Neuronal stem cell (in vitro differentiated cells): ENCODE measurements at regions not wholly inside any gene's neighbourhood (a gene's known extent, or its start where the extent isn't known, plus 50 kb on each side); places are given as distances from the start of the nearest gene placed in this dataset.

Experiments used
- DNase-seq: peaks from one replicate; pipeline ENCODE4 v3.0.0-alpha.2; 2013; ENCODE audit warnings: low spot score
- H2AFZ ChIP-seq: one replicate; pipeline ENCODE4 v1.6.1; 2013; ENCODE audit warnings: mild to moderate bottlenecking, low read length, inconsistent platforms
- H2AK5ac ChIP-seq: 2 replicates; pipeline ENCODE4 v1.6.1; 2013; ENCODE audit warnings: low read depth, mild to moderate bottlenecking, inconsistent platforms, low read length, moderate library complexity, mixed read lengths
- H2BK120ac ChIP-seq: 2 replicates; pipeline ENCODE4 v1.6.1; 2013; ENCODE audit warnings: low read depth, mild to moderate bottlenecking, inconsistent platforms, low read length, moderate library complexity, mixed read lengths
- H2BK12ac ChIP-seq: one replicate; pipeline ENCODE4 v1.6.1; 2013; ENCODE audit warnings: low read length, inconsistent platforms
- H2BK15ac ChIP-seq: 2 replicates; pipeline ENCODE4 v1.6.1; 2013; ENCODE audit warnings: mild to moderate bottlenecking, low read length, inconsistent platforms, mixed read lengths
- H2BK5ac ChIP-seq: one replicate; pipeline ENCODE4 v1.6.1; 2013; ENCODE audit warnings: inconsistent platforms, mild to moderate bottlenecking, low read length, moderate library complexity
- H3K14ac ChIP-seq: one replicate; pipeline ENCODE4 v1.6.1; 2013; ENCODE audit warnings: low read length, inconsistent platforms
- H3K18ac ChIP-seq: 2 replicates; pipeline ENCODE4 v1.6.1; 2013; ENCODE audit warnings: low read length, inconsistent platforms
- H3K23ac ChIP-seq: 2 replicates; pipeline ENCODE4 v1.6.1; 2013; ENCODE audit warnings: low read depth, mild to moderate bottlenecking, mixed read lengths, low read length, inconsistent platforms; ENCODE audit not compliant: poor library complexity
- H3K27ac ChIP-seq: replicated peaks from 3 replicates; pipeline ENCODE4 v1.5.1; 2013; ENCODE audit warnings: low read length, inconsistent platforms
- H3K27me3 ChIP-seq, 3 experiments: 2 replicates each; pipeline ENCODE4 v1.6.1; 2013; ENCODE audit warnings: low read length in 3 of 3, mild to moderate bottlenecking in 2 of 3, inconsistent platforms in 1 of 3, low read depth in 1 of 3, mixed read lengths in 1 of 3, moderate library complexity in 1 of 3; ENCODE audit not compliant: control insufficient read depth in 3 of 3, insufficient read depth in 3 of 3
- H3K36me3 ChIP-seq, 2 donors: replicated peaks in 1 of 2; 2 replicates each; pipeline ENCODE4 v1.6.1; 2013; ENCODE audit warnings: low read length in 2 of 2; ENCODE audit not compliant: control insufficient read depth in 2 of 2, insufficient read depth in 2 of 2
- H3K4ac ChIP-seq: 2 replicates; pipeline ENCODE4 v1.6.1; 2013; ENCODE audit warnings: inconsistent platforms, mild to moderate bottlenecking, low read length, moderate library complexity
- H3K4me1 ChIP-seq, 2 donors: 1 replicate in 1 of 2; 2 replicates in 1 of 2; pipeline ENCODE4 v1.6.1; 2013; ENCODE audit warnings: low read length in 2 of 2, low read depth in 1 of 2; ENCODE audit not compliant: control insufficient read depth in 2 of 2, insufficient read depth in 1 of 2
- H3K4me2 ChIP-seq: one replicate; pipeline ENCODE4 v1.6.1; 2013; ENCODE audit warnings: mild to moderate bottlenecking, low read length, inconsistent platforms; ENCODE audit not compliant: insufficient read depth, poor library complexity, severe bottlenecking
- H3K4me3 ChIP-seq, 2 donors: 2 replicates each; pipeline ENCODE4 v1.5.1; 2013; ENCODE audit warnings: low read length in 2 of 2, mild to moderate bottlenecking in 2 of 2, inconsistent platforms in 1 of 2, moderate library complexity in 1 of 2
- H3K79me1 ChIP-seq: one replicate; pipeline ENCODE4 v1.6.1; 2013; ENCODE audit warnings: low read depth, mild to moderate bottlenecking, inconsistent platforms, low read length, moderate library complexity
- H3K9ac ChIP-seq: one replicate; pipeline ENCODE4 v1.6.1; 2013; ENCODE audit warnings: mild to moderate bottlenecking, low read depth, low read length, inconsistent platforms; ENCODE audit not compliant: poor library complexity
- H3K9me3 ChIP-seq, 2 donors: replicated peaks in 1 of 2; 2 replicates each; pipeline versions ENCODE3 to v1.6.1; 2013; ENCODE audit warnings: low read length in 2 of 2, mild to moderate bottlenecking in 2 of 2, inconsistent platforms in 1 of 2, low read depth in 1 of 2, mixed read lengths in 1 of 2, moderate library complexity in 1 of 2; ENCODE audit not compliant: control insufficient read depth in 2 of 2, insufficient read depth in 1 of 2
- H4K8ac ChIP-seq: one replicate; pipeline ENCODE4 v1.6.1; 2013; ENCODE audit warnings: low read depth, mild to moderate bottlenecking, inconsistent platforms, low read length, moderate library complexity
- H4K91ac ChIP-seq: one replicate; pipeline ENCODE4 v1.6.1; 2013; ENCODE audit warnings: low read length, low read depth, mild to moderate bottlenecking, inconsistent platforms; ENCODE audit not compliant: poor library complexity
- WGBS, 2 donors: extraction: QIAGEN DNeasy Blood & Tissue Kit; methylation state at CpG; one replicate each; pipeline ENCODE4 v1.1.7; 2013; ENCODE audit warnings: missing lambda C conversion rate in 2 of 2, mixed read lengths in 1 of 2; ENCODE audit not compliant: insufficient read length in 2 of 2, insufficient replicate concordance in 1 of 2; ENCODE audit errors: extremely low coverage in 2 of 2; 5-methylcytosine and 5-hydroxymethylcytosine counted together

GRCh38 chr5:13640270-13640669 lies 304.2 kb downstream of the DNAH5 start:
- Histone ChIP-seq H3K36me3 (no peaks in the 10 kb centered on the region), H2BK5ac (no peak overlapping the region), H2AK5ac (no peak overlapping the region), H2BK12ac (no peak overlapping the region), H2AFZ (no peak overlapping the region), H4K8ac (no peak overlapping the region), H3K4me2 (no peak overlapping the region), H4K91ac (no peak overlapping the region), H3K4me3 (no peak overlapping the region), H3K4me1 (no peaks in the 10 kb centered on the region), H3K27ac (no peak overlapping the region), H3K14ac (no peak overlapping the region), H3K79me1 (no peaks in the 10 kb centered on the region), H3K27me3 (no peaks in the 10 kb centered on the region), H3K23ac (no peak overlapping the region), H2BK120ac (no peak overlapping the region), H3K9ac (no peak overlapping the region), H3K18ac (no peak overlapping the region), H2BK15ac (no peak overlapping the region), H3K9me3 (no peaks in the 10 kb centered on the region), H3K4ac (no peak overlapping the region)
- no peak for DNase-seq
- no CpG with 5 or more reads among the region's 2 CpGs for WGBS, 2 donors

GRCh38 chr5:13632676-13633075 lies 311.8 kb downstream of the DNAH5 start:
- H3K79me1 ChIP-seq = no peaks in the 10 kb centered on the region
- H3K4me2 ChIP-seq = no peak overlapping the region
- no peaks in the 10 kb centered on the region for H3K4me1 ChIP-seq
- H3K9me3 ChIP-seq = no peaks in the 10 kb centered on the region
- no peak overlapping the region for H3K4me3 ChIP-seq
- no peak overlapping the region for H2AK5ac ChIP-seq
- no peak overlapping the region for H3K23ac ChIP-seq
- H2AFZ ChIP-seq = no peak overlapping the region
- H2BK15ac ChIP-seq = no peak overlapping the region
- WGBS, 2 donors = no CpG with 5 or more reads among the region's 1 CpG
- H3K14ac ChIP-seq = no peak overlapping the region
- H3K27me3 ChIP-seq = no peaks in the 10 kb centered on the region
- no peak overlapping the region for H2BK12ac ChIP-seq
- no peak overlapping the region for H3K9ac ChIP-seq
- H3K27ac ChIP-seq = no peak overlapping the region
- no peak for DNase-seq
- H4K91ac ChIP-seq = no peak overlapping the region
- H3K36me3 ChIP-seq = no peaks in the 10 kb centered on the region
- no peak overlapping the region for H3K18ac ChIP-seq
- H3K4ac ChIP-seq = no peak overlapping the region
- H4K8ac ChIP-seq = no peak overlapping the region
- H2BK120ac ChIP-seq = no peak overlapping the region
- no peak overlapping the region for H2BK5ac ChIP-seq

GRCh38 chr5:13629218-13629617 lies 315.3 kb downstream of the DNAH5 start:
- Histone ChIP-seq H4K8ac (no peak overlapping the region), H2AK5ac (no peak overlapping the region), H2BK15ac (no peak overlapping the region), H3K4me1 (no peaks in the 10 kb centered on the region), H2AFZ (no peak overlapping the region), H3K4me2 (no peak overlapping the region), H3K36me3 (no peaks in the 10 kb centered on the region), H3K9ac (no peak overlapping the region), H3K9me3 (no peaks in the 10 kb centered on the region), H2BK120ac (no peak overlapping the region), H3K4ac (no peak overlapping the region), H3K4me3 (no peak overlapping the region), H3K27ac (no peak overlapping the region), H2BK12ac (no peak overlapping the region), H3K18ac (no peak overlapping the region), H3K27me3 (no peaks in the 10 kb centered on the region), H3K79me1 (no peaks in the 10 kb centered on the region), H3K23ac (no peak overlapping the region), H4K91ac (no peak overlapping the region), H3K14ac (no peak overlapping the region), H2BK5ac (no peak overlapping the region)
- DNase-seq = no peak
- WGBS, 2 donors = no CpG with 5 or more reads among the region's 2 CpGs

- no peak overlapping the region for H3K23ac ChIP-seq
- H3K4ac ChIP-seq = no peak overlapping the region
- no peak overlapping the region for H2BK12ac ChIP-seq
- no peak overlapping the region for H2BK15ac ChIP-seq
- H2BK5ac ChIP-seq = no peak overlapping the region
- no peak overlapping the region for H3K4me3 ChIP-seq
- H3K18ac ChIP-seq = no peak overlapping the region
- H3K27ac ChIP-seq = no peak overlapping the region
- no peaks in the 10 kb centered on the region for H3K79me1 ChIP-seq
- WGBS, 2 donors = no CpG with 5 or more reads among the region's 3 CpGs
- no peak overlapping the region for H2BK120ac ChIP-seq
- H3K36me3 ChIP-seq = no peaks in the 10 kb centered on the region
- no peaks in the 10 kb centered on the region for H3K4me1 ChIP-seq
- no peak overlapping the region for H3K4me2 ChIP-seq
- no peak overlapping the region for H4K91ac ChIP-seq
- H3K14ac ChIP-seq = no peak overlapping the region
- no peaks in the 10 kb centered on the region for H3K9me3 ChIP-seq
- no peak overlapping the region for H2AK5ac ChIP-seq
- no peaks in the 10 kb centered on the region for H3K27me3 ChIP-seq
- DNase-seq = no peak
- no peak overlapping the region for H3K9ac ChIP-seq
- no peak overlapping the region for H4K8ac ChIP-seq
- H2AFZ ChIP-seq = no peak overlapping the region
Measured at GRCh38 chr5:13627673-13628454, 316.6 kb downstream of the DNAH5 start.
